NCI-H460 (cell line): ENCODE measurements at regions not wholly inside any gene's neighbourhood (a gene's known extent, or its start where the extent isn't known, plus 50 kb on each side); places are given as distances from the start of the nearest gene placed in this dataset.
"Not testable (repeated sequence)": the region's sequence is repeated elsewhere in the genome, so short reads cannot be mapped to it uniquely, and the experiment has no call there.

Experiments
- DNase-seq: peaks from one replicate; pipeline ENCODE4 v3.0.0-alpha.2; 2016; ENCODE audit warnings: low read depth; ENCODE audit errors: extremely low read depth

GRCh38 chr16:14002416-14002990, 68.6 kb upstream of the MRTFB start:
- DNase-seq = no peak

GRCh38 chr16:14003074-14003570, 68.0 kb upstream of the MRTFB start:
- DNase-seq = no peak

GRCh38 chr16:14004031-14004728, 66.9 kb upstream of the MRTFB start:
- DNase-seq = no peak

- DNase-seq = no peak
Observed at GRCh38 chr16:14004729-14005315, 66.3 kb upstream of the MRTFB start.

- no peak for DNase-seq
Observed at GRCh38 chr16:14005335-14005734, 65.8 kb upstream of the MRTFB start.

GRCh38 chr16:14007450-14007849, 63.7 kb upstream of the MRTFB start:
- DNase-seq = peak; percentile 69

GRCh38 chr16:14011001-14011400, 60.1 kb upstream of the MRTFB start:
- DNase-seq = no peak

GRCh38 chr16:14011846-14012245, 59.3 kb upstream of the MRTFB start:
- no peak for DNase-seq

- no peak for DNase-seq
Observed at GRCh38 chr16:14013145-14013570, 58.0 kb upstream of the MRTFB start.

- DNase-seq = peak; percentile 96
Observed at GRCh38 chr16:14013571-14014283, 57.4 kb upstream of the MRTFB start.

GRCh38 chr16:14014284-14014625, 56.9 kb upstream of the MRTFB start:
- DNase-seq = no peak

- no peak for DNase-seq
Observed at GRCh38 chr16:14015033-14015432, 56.1 kb upstream of the MRTFB start.

GRCh38 chr16:14015461-14015860, 55.7 kb upstream of the MRTFB start:
- no peak for DNase-seq

- peak; percentile 89 for DNase-seq
Observed at GRCh38 chr16:14015948-14016347, 55.2 kb upstream of the MRTFB start.

GRCh38 chr16:14016362-14016761, 54.8 kb upstream of the MRTFB start:
- DNase-seq = not testable (repeated sequence)

- no peak for DNase-seq
Observed at GRCh38 chr16:14017886-14018285, 53.2 kb upstream of the MRTFB start.

GRCh38 chr16:14018851-14019250, 52.3 kb upstream of the MRTFB start:
- no peak for DNase-seq

GRCh38 chr16:14020141-14020540, 51.0 kb upstream of the MRTFB start:
- DNase-seq = no peak
